Choroid plexus epithelial cell (primary cell): ENCODE measurements at regions not wholly inside any gene's neighbourhood (a gene's known extent, or its start where the extent isn't known, plus 50 kb on each side); places are given as distances from the start of the nearest gene placed in this dataset.
"Not testable (repeated sequence)": the region's sequence is repeated elsewhere in the genome, so short reads cannot be mapped to it uniquely, and the experiment has no call there.

Source experiments
- DNase-seq: peaks from one replicate; pipeline ENCODE4 v3.0.0-alpha.2; 2010; ENCODE audit warnings: low read depth
- H3K4me3 ChIP-seq: 2 replicates; pipeline ENCODE4 v1.5.1; 2011; ENCODE audit warnings: low read depth, mild to moderate bottlenecking, control low read depth, low read length, moderate library complexity
- CTCF ChIP-seq: conservative IDR thresholded peaks from 2 replicates; pipeline ENCODE4 v1.5.1; 2011; ENCODE audit warnings: low read depth, mild to moderate bottlenecking, control low read depth, inconsistent platforms, low read length, moderate library complexity

- no peak for DNase-seq
- no peak for TF ChIP-seq CTCF
- no peak overlapping the region for H3K4me3 ChIP-seq
Observed at GRCh38 chr13:100788540-100788939, 113.9 kb upstream of the TMTC4 start.

GRCh38 chr13:100787899-100788298, 113.3 kb upstream of the TMTC4 start:
- no peak overlapping the region for H3K4me3 ChIP-seq
- no peak for TF ChIP-seq CTCF
- no peak for DNase-seq

GRCh38 chr13:100776686-100777085, 102.1 kb upstream of the TMTC4 start:
- H3K4me3 ChIP-seq, DNase-seq: not testable (repeated sequence)

- no peak for DNase-seq
- no peak for TF ChIP-seq CTCF
- H3K4me3 ChIP-seq = no peak overlapping the region
Observed at GRCh38 chr13:100773923-100774663, 99.5 kb upstream of the TMTC4 start.

- TF ChIP-seq CTCF = no peak
- no peak for DNase-seq
- no peak overlapping the region for H3K4me3 ChIP-seq
Observed at GRCh38 chr13:100773429-100773828, 98.8 kb upstream of the TMTC4 start.

- H3K4me3 ChIP-seq = no peak overlapping the region
- no peak for DNase-seq
- TF ChIP-seq CTCF = no peak
Observed at GRCh38 chr13:100767192-100767591, 92.6 kb upstream of the TMTC4 start.

- not testable (repeated sequence) for DNase-seq, H3K4me3 ChIP-seq
Observed at GRCh38 chr13:100766570-100766969, 92.0 kb upstream of the TMTC4 start.

GRCh38 chr13:100764937-100765336, 90.3 kb upstream of the TMTC4 start:
- DNase-seq = no peak
- TF ChIP-seq CTCF = no peak
- no peak overlapping the region for H3K4me3 ChIP-seq

GRCh38 chr13:100762126-100762525, 87.5 kb upstream of the TMTC4 start:
- H3K4me3 ChIP-seq, DNase-seq: not testable (repeated sequence)
